H9 (cell line): ENCODE measurements at regions not wholly inside any gene's neighbourhood (a gene's known extent, or its start where the extent isn't known, plus 50 kb on each side); places are given as distances from the start of the nearest gene placed in this dataset.

Source experiments
- DNase-seq: peaks from one replicate; pipeline ENCODE4 v3.0.0-alpha.2; 2017
- H2AFZ ChIP-seq: one replicate; pipeline ENCODE4 v1.6.1; 2013; ENCODE audit warnings: mild to moderate bottlenecking, low read length, control low read depth, moderate library complexity
- H2AK5ac ChIP-seq: 2 replicates; pipeline ENCODE4 v1.6.1; 2013; ENCODE audit warnings: low read length, control low read depth, mixed read lengths; ENCODE audit not compliant: insufficient read length
- H2BK120ac ChIP-seq: one replicate; pipeline ENCODE4 v1.6.1; 2013; ENCODE audit warnings: low read depth, mild to moderate bottlenecking, low read length, control low read depth, inconsistent platforms; ENCODE audit not compliant: poor library complexity, severe bottlenecking
- H2BK12ac ChIP-seq: 2 replicates; pipeline ENCODE4 v1.6.1; 2013; ENCODE audit warnings: low read length, control low read depth, mixed read lengths, low read depth; ENCODE audit not compliant: insufficient read length
- H2BK15ac ChIP-seq: 2 replicates; pipeline ENCODE4 v1.6.1; 2013; ENCODE audit warnings: low read depth, low read length, control low read depth
- H2BK20ac ChIP-seq: one replicate; pipeline ENCODE4 v1.6.1; 2013; ENCODE audit warnings: low read depth, mild to moderate bottlenecking, low read length, control low read depth, inconsistent platforms; ENCODE audit not compliant: poor library complexity, severe bottlenecking
- H2BK5ac ChIP-seq: 2 replicates; pipeline ENCODE4 v1.6.1; 2013; ENCODE audit warnings: low read length, control low read depth, mixed read lengths; ENCODE audit not compliant: insufficient read length
- H3K14ac ChIP-seq: 2 replicates; pipeline ENCODE4 v1.6.1; 2013; ENCODE audit warnings: low read length, control low read depth; ENCODE audit not compliant: insufficient read depth
- H3K18ac ChIP-seq: 2 replicates; pipeline ENCODE4 v1.6.1; 2013; ENCODE audit warnings: low read depth, mild to moderate bottlenecking, mixed read lengths, low read length, control low read depth; ENCODE audit not compliant: insufficient read length
- H3K23ac ChIP-seq: 2 replicates; pipeline ENCODE4 v1.6.1; 2013; ENCODE audit warnings: low read length, control low read depth, mixed read lengths, low read depth; ENCODE audit not compliant: insufficient read length
- H3K23me2 ChIP-seq: 2 replicates; pipeline ENCODE4 v1.6.1; 2013; ENCODE audit warnings: low read depth, mild to moderate bottlenecking, mixed read lengths, low read length, control low read depth; ENCODE audit not compliant: insufficient read length, poor library complexity, severe bottlenecking
- H3K27ac ChIP-seq: 2 replicates; pipeline ENCODE4 v1.5.1; 2013; ENCODE audit warnings: low read length, control low read depth, mixed read lengths, low read depth; ENCODE audit not compliant: insufficient read length
- H3K27me3 ChIP-seq: 2 replicates; pipeline ENCODE4 v1.6.1; 2013; ENCODE audit warnings: low read length, control low read depth, inconsistent platforms; ENCODE audit not compliant: insufficient read depth
- H3K4ac ChIP-seq: 2 replicates; pipeline ENCODE4 v1.6.1; 2013; ENCODE audit warnings: low read depth, mild to moderate bottlenecking, control low read depth, inconsistent platforms, low read length, moderate library complexity
- H3K4me1 ChIP-seq: 2 replicates; pipeline ENCODE4 v1.6.1; 2013; ENCODE audit warnings: low read length, control low read depth, inconsistent platforms; ENCODE audit not compliant: insufficient read depth
- H3K4me2 ChIP-seq: 2 replicates; pipeline ENCODE4 v1.6.1; 2013; ENCODE audit warnings: low read length, control low read depth, mixed read lengths; ENCODE audit not compliant: insufficient read length, insufficient read depth
- H3K56ac ChIP-seq: 2 replicates; pipeline ENCODE4 v1.6.1; 2013; ENCODE audit warnings: low read depth, mild to moderate bottlenecking, mixed read lengths, low read length, control low read depth; ENCODE audit not compliant: insufficient read length
- H3K79me1 ChIP-seq: 2 replicates; pipeline ENCODE4 v1.6.1; 2013; ENCODE audit warnings: low read depth, mild to moderate bottlenecking, moderate library complexity, low read length, control low read depth, inconsistent platforms; ENCODE audit not compliant: insufficient read depth, poor library complexity, severe bottlenecking
- H3K79me2 ChIP-seq: 2 replicates; pipeline ENCODE4 v1.6.1; 2013; ENCODE audit warnings: low read length, control low read depth, inconsistent platforms; ENCODE audit not compliant: insufficient read depth
- H3K9ac ChIP-seq: 2 replicates; pipeline ENCODE4 v1.6.1; 2013; ENCODE audit warnings: low read length, control low read depth, mixed read lengths; ENCODE audit not compliant: insufficient read length; ENCODE audit errors: extremely low read depth
- H3K9me3 ChIP-seq: one replicate; pipeline ENCODE4 v1.6.1; 2013; ENCODE audit warnings: low read depth, low read length, inconsistent platforms; ENCODE audit not compliant: control insufficient read depth
- H3T11ph ChIP-seq: one replicate; pipeline ENCODE4 v1.6.1; 2013; ENCODE audit warnings: mild to moderate bottlenecking, low read length, control low read depth, inconsistent platforms
- H4K20me1 ChIP-seq: one replicate; pipeline ENCODE4 v1.6.1; 2013; ENCODE audit not compliant: control insufficient read depth, insufficient read length, insufficient read depth
- H4K5ac ChIP-seq: 2 replicates; pipeline ENCODE4 v1.6.1; 2013; ENCODE audit warnings: low read depth, mild to moderate bottlenecking, mixed read lengths, low read length, control low read depth; ENCODE audit not compliant: insufficient read length
- H4K8ac ChIP-seq: replicated peaks from 2 replicates; pipeline ENCODE4 v1.6.1; 2013; ENCODE audit warnings: low read length, control low read depth, mixed read lengths, low read depth; ENCODE audit not compliant: insufficient read length
- H4K91ac ChIP-seq: 2 replicates; pipeline ENCODE4 v1.6.1; 2013; ENCODE audit warnings: low read depth, mild to moderate bottlenecking, moderate library complexity, mixed read lengths, low read length, control low read depth; ENCODE audit not compliant: insufficient read length
- H3K27ac Mint-ChIP-seq, 3 experiments: 2 replicates in 2 of 3; 3 replicates in 1 of 3; pipeline ENCODE4 v1.8.0; 2020 to 2021; ENCODE audit warnings: mixed read lengths in 3 of 3, mild to moderate bottlenecking in 1 of 3, moderate library complexity in 1 of 3
- H3K27me3 Mint-ChIP-seq: 2 replicates; pipeline ENCODE4 v1.8.0; 2021; ENCODE audit warnings: low read depth, mild to moderate bottlenecking, moderate library complexity, mixed read lengths
- H3K36me3 Mint-ChIP-seq, 3 experiments: 2 replicates in 2 of 3; 3 replicates in 1 of 3; pipeline ENCODE4 v1.8.0; 2020 to 2021; ENCODE audit warnings: low read depth in 3 of 3, mixed read lengths in 3 of 3; ENCODE audit not compliant: insufficient read depth in 1 of 3
- H3K4me1 Mint-ChIP-seq, 2 experiments: 2 replicates each; pipeline ENCODE4 v1.8.0; 2020; ENCODE audit warnings: mixed read lengths in 2 of 2
- H3K4me3 Mint-ChIP-seq, 2 experiments: 2 replicates in 1 of 2; 3 replicates in 1 of 2; pipeline ENCODE4 v1.8.0; 2020 to 2021; ENCODE audit warnings: mild to moderate bottlenecking in 2 of 2, mixed read lengths in 2 of 2, moderate library complexity in 1 of 2
- H3K9me3 Mint-ChIP-seq, 2 experiments: 2 replicates in 1 of 2; 3 replicates in 1 of 2; pipeline ENCODE4 v1.8.0; 2020; ENCODE audit warnings: mild to moderate bottlenecking in 2 of 2, mixed read lengths in 2 of 2, moderate library complexity in 1 of 2
- WGBS: extraction: QIAGEN DNeasy Blood & Tissue Kit; methylation state at CpG from one replicate; pipeline ENCODE4 v1.1.7; 2013; ENCODE audit warnings: missing lambda C conversion rate, low lambda C conversion rate, mixed read lengths; ENCODE audit not compliant: insufficient read length; ENCODE audit errors: extremely low coverage; 5-methylcytosine and 5-hydroxymethylcytosine counted together
- TF ChIP-seq, protein P1 (sequence below): fragments of 200-600 bp; sonication (generic); conservative IDR thresholded peaks from 3 replicates; pipeline ENCODE4 v1.8.0; 2021; ENCODE audit warnings: antibody characterized with exemption, mild to moderate bottlenecking

- no peaks in the 10 kb centered on the region for H3K27me3 Mint-ChIP-seq
- Histone ChIP-seq H3K23ac (no peak overlapping the region), H3K56ac (no peak overlapping the region), H2AK5ac (no peak overlapping the region), H4K5ac (no peak overlapping the region), H3K9me3 (no peaks in the 10 kb centered on the region), H3K27me3 (no peaks in the 10 kb centered on the region), H3K4me2 (no peak overlapping the region), H3K27ac (no peak overlapping the region), H4K20me1 (no peaks in the 10 kb centered on the region), H3K18ac (no peak overlapping the region), H3K23me2 (no peaks in the 10 kb centered on the region), H3K9ac (no peak overlapping the region), H4K91ac (no peak overlapping the region), H3T11ph (no peak overlapping the region), H2BK12ac (no peak overlapping the region), H2BK20ac (no peak overlapping the region), H3K79me2 (no peaks in the 10 kb centered on the region), H3K4ac (no peak overlapping the region), H3K4me1 (no peaks in the 10 kb centered on the region), H2BK5ac (no peak overlapping the region), H4K8ac (no peak overlapping the region), H2AFZ (no peak overlapping the region), H3K14ac (no peak overlapping the region), H2BK120ac (no peak overlapping the region), H2BK15ac (no peak overlapping the region), H3K79me1 (no peaks in the 10 kb centered on the region)
- peaks cover 3 to 16% (median 7%) of the 10 kb centered on the region in 3 experiments; a peak in 6 of 7 replicates for H3K36me3 Mint-ChIP-seq
- H3K4me1 Mint-ChIP-seq: peaks cover 2 to 3% of the 10 kb centered on the region in 2 experiments; a peak in 1 of 4 replicates
- no peak overlapping the region for H3K4me3 Mint-ChIP-seq
- H3K27ac Mint-ChIP-seq: no peak overlapping the region
- no CpG with 5 or more reads among the region's 3 CpGs for WGBS
- TF ChIP-seq, protein P1, sequence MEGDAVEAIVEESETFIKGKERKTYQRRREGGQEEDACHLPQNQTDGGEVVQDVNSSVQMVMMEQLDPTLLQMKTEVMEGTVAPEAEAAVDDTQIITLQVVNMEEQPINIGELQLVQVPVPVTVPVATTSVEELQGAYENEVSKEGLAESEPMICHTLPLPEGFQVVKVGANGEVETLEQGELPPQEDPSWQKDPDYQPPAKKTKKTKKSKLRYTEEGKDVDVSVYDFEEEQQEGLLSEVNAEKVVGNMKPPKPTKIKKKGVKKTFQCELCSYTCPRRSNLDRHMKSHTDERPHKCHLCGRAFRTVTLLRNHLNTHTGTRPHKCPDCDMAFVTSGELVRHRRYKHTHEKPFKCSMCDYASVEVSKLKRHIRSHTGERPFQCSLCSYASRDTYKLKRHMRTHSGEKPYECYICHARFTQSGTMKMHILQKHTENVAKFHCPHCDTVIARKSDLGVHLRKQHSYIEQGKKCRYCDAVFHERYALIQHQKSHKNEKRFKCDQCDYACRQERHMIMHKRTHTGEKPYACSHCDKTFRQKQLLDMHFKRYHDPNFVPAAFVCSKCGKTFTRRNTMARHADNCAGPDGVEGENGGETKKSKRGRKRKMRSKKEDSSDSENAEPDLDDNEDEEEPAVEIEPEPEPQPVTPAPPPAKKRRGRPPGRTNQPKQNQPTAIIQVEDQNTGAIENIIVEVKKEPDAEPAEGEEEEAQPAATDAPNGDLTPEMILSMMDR: no peak
- peaks cover 8% of the 10 kb centered on the region in 2 experiments; a peak in 4 of 5 replicates for H3K9me3 Mint-ChIP-seq
- DNase-seq: no peak
These were observed 431.2 kb downstream of the KCTD8 start for GRCh38 chr4:44017422-44017739.
